WERI-Rb-1 (cell line): ENCODE measurements at regions not wholly inside any gene's neighbourhood (a gene's known extent, or its start where the extent isn't known, plus 50 kb on each side); places are given as distances from the start of the nearest gene placed in this dataset.
"Not testable (repeated sequence)": the region's sequence is repeated elsewhere in the genome, so short reads cannot be mapped to it uniquely, and the experiment has no call there.

Experiments
- DNase-seq: peaks from one replicate; pipeline ENCODE4 v3.0.0-alpha.2; 2020
- H3K27ac ChIP-seq: fragments of 250-450 bp; sonication (Bioruptor Pico); 2 replicates; pipeline ENCODE4 v1.5.1; 2020; ENCODE audit warnings: mild to moderate bottlenecking, moderate library complexity
- H3K27me3 ChIP-seq: fragments of 250-450 bp; sonication (Bioruptor Pico); 2 replicates; pipeline ENCODE4 v1.5.1; 2021; ENCODE audit warnings: mild to moderate bottlenecking, low read depth, moderate library complexity; ENCODE audit not compliant: insufficient read depth, severe bottlenecking
- H3K36me3 ChIP-seq: fragments of 250-450 bp; sonication (Bioruptor Pico); 2 replicates; pipeline ENCODE4 v1.5.1; 2020; ENCODE audit warnings: mild to moderate bottlenecking, moderate library complexity
- H3K4me3 ChIP-seq: 2 replicates; pipeline ENCODE4 v1.5.1; 2011; ENCODE audit warnings: low read depth, mild to moderate bottlenecking, control low read depth, low read length
- H3K9me3 ChIP-seq: fragments of 250-450 bp; sonication (Bioruptor Pico); 2 replicates; pipeline ENCODE4 v1.5.1; 2021; ENCODE audit warnings: mild to moderate bottlenecking, moderate library complexity; ENCODE audit not compliant: severe bottlenecking
- CTCF ChIP-seq: IDR thresholded peaks from 2 replicates; pipeline ENCODE4 v1.5.1; 2011; ENCODE audit warnings: low read depth, mild to moderate bottlenecking, control low read depth, inconsistent platforms, low read length

- Histone ChIP-seq H3K4me3 (no peak overlapping the region), H3K27ac (no peak overlapping the region), H3K27me3 (no peaks in the 10 kb centered on the region), H3K9me3 (no peaks in the 10 kb centered on the region), H3K36me3 (no peaks in the 10 kb centered on the region)
- DNase-seq, result no peak
- TF ChIP-seq CTCF, result no peak
Observed at GRCh38 chr4:24364852-24365251, 219.5 kb downstream of the DHX15 start.

GRCh38 chr4:24364249-24364648, 220.1 kb downstream of the DHX15 start:
- no peak for DNase-seq
- H3K4me3 ChIP-seq, result no peak overlapping the region
- H3K9me3 ChIP-seq, result no peaks in the 10 kb centered on the region
- no peaks in the 10 kb centered on the region for H3K36me3 ChIP-seq
- H3K27me3 ChIP-seq, result no peaks in the 10 kb centered on the region
- no peak for TF ChIP-seq CTCF
- H3K27ac ChIP-seq, result no peak overlapping the region

- no peak overlapping the region for H3K27ac ChIP-seq
- TF ChIP-seq CTCF, result no peak
- DNase-seq, result no peak
- H3K27me3 ChIP-seq, result no peaks in the 10 kb centered on the region
- no peaks in the 10 kb centered on the region for H3K36me3 ChIP-seq
- H3K4me3 ChIP-seq, result no peak overlapping the region
- no peaks in the 10 kb centered on the region for H3K9me3 ChIP-seq
Observed at GRCh38 chr4:24363751-24364150, 220.6 kb downstream of the DHX15 start.

GRCh38 chr4:24352112-24352511, 232.2 kb downstream of the DHX15 start:
- no peak overlapping the region for H3K27ac ChIP-seq
- no peaks in the 10 kb centered on the region for H3K27me3 ChIP-seq
- no peak overlapping the region for H3K4me3 ChIP-seq
- DNase-seq, result no peak
- TF ChIP-seq CTCF, result no peak
- H3K36me3 ChIP-seq, result no peaks in the 10 kb centered on the region
- H3K9me3 ChIP-seq, result peaks cover 6% of the 10 kb centered on the region

GRCh38 chr4:24349168-24349996, 235.0 kb downstream of the DHX15 start:
- H3K27ac ChIP-seq, result peak overlapping the region; percentile 28
- not testable (repeated sequence) for H3K36me3 ChIP-seq, H3K4me3 ChIP-seq, H3K27me3 ChIP-seq, H3K9me3 ChIP-seq
- TF ChIP-seq CTCF, result peak; percentile 57
- DNase-seq, result peak; percentile 91

- no peaks in the 10 kb centered on the region for H3K9me3 ChIP-seq
- no peak for DNase-seq
- H3K4me3 ChIP-seq, result no peak overlapping the region
- no peaks in the 10 kb centered on the region for H3K36me3 ChIP-seq
- no peak for TF ChIP-seq CTCF
- no peaks in the 10 kb centered on the region for H3K27me3 ChIP-seq
- H3K27ac ChIP-seq, result no peak overlapping the region
Observed at GRCh38 chr4:24339260-24339659, 245.1 kb downstream of the DHX15 start.
